ENCODE measurements at regions not wholly inside any gene's neighbourhood (a gene's known extent, or its start where the extent isn't known, plus 50 kb on each side); places are given as distances from the start of the nearest gene placed in this dataset.

GRCh38 chr15:19944261-19944888 lies 597.2 kb downstream of the GOLGA6L6 start:
- no peak for DNase-seq (ENCODE audit: low spot score)
- Histone ChIP-seq H3K9ac (ENCODE audit: low read depth in 1 of 2, low read length in 2 of 2) (no peak overlapping the region), H3K27ac (ENCODE audit: low read depth in 1 of 2, low read length in 2 of 2) (no peak overlapping the region), H3K9me3 (ENCODE audit: control insufficient read depth in 4 of 4, low read length in 3 of 4) (peaks cover 0 to 2% (median 0%) of the 10 kb centered on the region in 4 donors), H3K36me3 (ENCODE audit: control insufficient read depth in 4 of 4, insufficient read depth in 3 of 4, low read depth in 1 of 4, low read length in 3 of 4) (no peaks in the 10 kb centered on the region), H3K4me1 (ENCODE audit: control insufficient read depth in 4 of 4, insufficient read depth in 4 of 4, low read length in 3 of 4) (peaks cover 0 to 2% (median 0%) of the 10 kb centered on the region in 4 donors), H3K27me3 (ENCODE audit: control insufficient read depth in 4 of 4, insufficient read depth in 4 of 4, low read length in 3 of 4) (no peaks in the 10 kb centered on the region), H3K4me3 (ENCODE audit: low read depth in 1 of 3, low read length in 3 of 3) (peak overlapping the region in 1 of 3 donors; percentile 37)
- TF ChIP-seq HNF4G (IDR thresholded peaks at IDR 0.05) = no peak
- TF ChIP-seq SP1 (IDR thresholded peaks at IDR 0.05) = no peak
- no peak for TF ChIP-seq RAD21 (IDR thresholded peaks at IDR 0.05)
- no peak for TF ChIP-seq EGR1 (IDR thresholded peaks at IDR 0.05; ENCODE audit: low read depth in 2 of 2)
- TF ChIP-seq, protein P1, sequence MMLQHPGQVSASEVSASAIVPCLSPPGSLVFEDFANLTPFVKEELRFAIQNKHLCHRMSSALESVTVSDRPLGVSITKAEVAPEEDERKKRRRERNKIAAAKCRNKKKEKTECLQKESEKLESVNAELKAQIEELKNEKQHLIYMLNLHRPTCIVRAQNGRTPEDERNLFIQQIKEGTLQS (IDR thresholded peaks at IDR 0.05) = no peak
- TF ChIP-seq YY1 (IDR thresholded peaks at IDR 0.05) = no peak
- no peak for TF ChIP-seq ZBTB33 (IDR thresholded peaks at IDR 0.05)
- TF ChIP-seq HNF4A (conservative IDR thresholded peaks at IDR 0.05) = no peak
- TF ChIP-seq CTCF (IDR thresholded peaks at IDR 0.05; ENCODE audit: low read depth, low read length, missing input control) = no peak
- TF ChIP-seq FOXA2 (IDR thresholded peaks at IDR 0.05) = no peak
- no peak for TF ChIP-seq TAF1 (conservative IDR thresholded peaks at IDR 0.05)
- no peak for TF ChIP-seq FOXA1 (IDR thresholded peaks at IDR 0.05)
- TF ChIP-seq RXRA (IDR thresholded peaks at IDR 0.05) = no peak
- TF ChIP-seq GABPA (IDR thresholded peaks at IDR 0.05 in 1 of 2, conservative IDR thresholded peaks at IDR 0.05 in 1 of 2) = no peak
- TF ChIP-seq, protein P2, sequence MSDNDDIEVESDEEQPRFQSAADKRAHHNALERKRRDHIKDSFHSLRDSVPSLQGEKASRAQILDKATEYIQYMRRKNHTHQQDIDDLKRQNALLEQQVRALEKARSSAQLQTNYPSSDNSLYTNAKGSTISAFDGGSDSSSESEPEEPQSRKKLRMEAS (IDR thresholded peaks at IDR 0.05) = no peak
- TF ChIP-seq JUND (IDR thresholded peaks at IDR 0.05) = no peak
- TF ChIP-seq NR2F2 (IDR thresholded peaks at IDR 0.05) = no peak
- no peak for TF ChIP-seq REST (IDR thresholded peaks at IDR 0.05)
- WGBS = 24% methylated on average over 70 of the region's 70 CpGs

Data from liver (tissue), 8 donors.